Fibroblast of villous mesenchyme (primary cell): ENCODE measurements at regions not wholly inside any gene's neighbourhood (a gene's known extent, or its start where the extent isn't known, plus 50 kb on each side); places are given as distances from the start of the nearest gene placed in this dataset.

ENCODE experiments used
- DNase-seq: peaks from one replicate; pipeline ENCODE4 v3.0.0-alpha.2; 2010; ENCODE audit warnings: low read depth
- H3K4me3 ChIP-seq: 2 replicates; pipeline ENCODE4 v1.5.1; 2011; ENCODE audit warnings: low read depth, mild to moderate bottlenecking, low read length
- CTCF ChIP-seq: IDR thresholded peaks from 2 replicates; pipeline ENCODE4 v1.5.1; 2012; ENCODE audit warnings: low read depth, mild to moderate bottlenecking, low read length; ENCODE audit not compliant: insufficient read depth

- no peak for DNase-seq
- no peak for TF ChIP-seq CTCF
- no peak overlapping the region for H3K4me3 ChIP-seq
These were observed 716.6 kb upstream of the TENM4 start for GRCh38 chr11:80157447-80157846.

GRCh38 chr11:80156062-80156461 lies 715.2 kb upstream of the TENM4 start:
- DNase-seq: no peak
- no peak overlapping the region for H3K4me3 ChIP-seq
- TF ChIP-seq CTCF: no peak

- peak; percentile 53 for TF ChIP-seq CTCF
- DNase-seq: peak; percentile 11
- no peak overlapping the region for H3K4me3 ChIP-seq
These were observed 714.7 kb upstream of the TENM4 start for GRCh38 chr11:80155412-80156017.

DNA sequence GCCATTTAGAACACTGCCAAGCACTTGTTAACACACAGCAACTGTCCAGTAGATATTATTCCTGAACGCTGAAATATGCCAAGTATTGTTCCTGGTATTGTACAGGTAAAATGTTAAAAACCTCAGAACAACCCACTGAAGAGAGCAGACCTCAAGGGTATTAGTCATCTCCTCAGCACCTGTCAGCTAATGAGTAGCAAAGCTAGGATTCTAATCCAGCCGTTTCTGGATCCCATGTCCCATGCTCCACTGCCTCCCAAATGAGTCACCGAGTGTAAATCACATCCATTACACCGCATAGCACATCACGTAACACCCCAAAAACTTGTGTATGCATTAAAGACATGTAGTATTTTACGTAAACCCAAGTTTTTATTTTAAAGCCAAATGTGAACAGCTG lies 705.4 kb upstream of the TENM4 start:
- DNase-seq: no peak
- TF ChIP-seq CTCF: no peak
- H3K4me3 ChIP-seq: no peak overlapping the region

DNA sequence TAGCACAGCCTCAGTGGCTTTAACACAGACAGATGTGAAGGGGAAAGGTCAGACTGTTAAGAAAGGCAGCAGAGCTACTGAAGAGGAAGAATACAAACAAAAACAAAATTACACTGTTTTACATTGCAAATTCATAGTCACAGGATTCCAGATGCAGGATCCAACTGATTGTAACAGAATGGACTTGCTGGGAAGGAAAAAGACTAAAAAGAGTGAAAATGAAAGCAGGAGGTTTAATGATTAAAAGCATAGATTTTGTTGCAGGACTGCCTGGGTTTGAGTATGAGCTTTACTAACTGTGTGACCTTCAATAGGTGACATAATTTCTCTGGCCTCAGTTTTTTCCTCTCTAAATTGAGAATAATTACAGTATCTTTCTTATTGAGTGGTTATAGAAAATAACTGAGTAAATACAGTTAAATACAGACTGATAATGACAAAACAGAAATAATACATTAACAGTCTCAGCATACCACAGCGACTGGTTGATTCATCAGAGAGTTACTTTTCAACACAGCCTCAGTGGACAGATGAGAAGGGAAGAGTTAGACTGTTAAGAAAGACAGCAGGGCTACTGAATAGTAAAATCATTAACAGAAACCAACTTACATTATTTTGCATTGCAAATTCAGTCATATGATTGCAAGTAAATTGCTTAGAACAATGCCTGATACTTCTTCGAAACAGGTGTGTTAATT lies 704.2 kb upstream of the TENM4 start:
- DNase-seq: no peak
- TF ChIP-seq CTCF: no peak
- H3K4me3 ChIP-seq: no peak overlapping the region

- DNase-seq: no peak
- H3K4me3 ChIP-seq: no peak overlapping the region
- TF ChIP-seq CTCF: no peak
These were observed 696.2 kb upstream of the TENM4 start for GRCh38 chr11:80136991-80137390.

DNA sequence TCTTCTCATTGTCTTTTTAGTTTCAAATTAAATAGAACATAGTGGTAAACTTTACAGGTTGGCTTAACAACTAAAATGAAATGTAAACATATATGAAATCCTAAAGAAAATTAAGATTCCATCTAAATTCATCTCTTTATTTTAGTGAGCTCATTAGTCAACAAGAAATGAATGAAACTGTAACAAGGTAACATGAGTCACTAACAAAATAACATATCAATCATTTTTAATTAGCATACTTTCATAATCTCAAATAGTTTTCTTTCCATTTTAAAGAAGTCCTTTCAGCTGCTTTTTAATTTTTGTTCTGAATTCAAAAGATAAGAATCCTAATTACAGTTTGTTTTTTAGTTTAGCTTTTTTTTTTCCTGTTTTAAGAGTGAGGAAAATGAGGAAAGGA lies 688.6 kb upstream of the TENM4 start:
- no peak overlapping the region for H3K4me3 ChIP-seq
- no peak for DNase-seq
- TF ChIP-seq CTCF: no peak
